HEK293 (cell line): ENCODE measurements at regions not wholly inside any gene's neighbourhood (a gene's known extent, or its start where the extent isn't known, plus 50 kb on each side); places are given as distances from the start of the nearest gene placed in this dataset.

Experiments used
- CTCF ChIA-PET: fragments of 350-600 bp; formaldehyde crosslinking; extraction: SDS; loops from one replicate; lab custom pipeline; 2021; ENCODE audit warnings: antibody characterized with exemption; lab: Yijun Ruan, JAX
- POLR2A ChIA-PET: fragments of 300-600 bp; formaldehyde crosslinking; extraction: SDS; loops from one replicate; lab custom pipeline; 2020; ENCODE audit warnings: antibody characterized with exemption, inconsistent platforms; lab: Yijun Ruan, JAX
- H3K27ac ChIP-seq: fragments of 200-500 bp; sonication (Bioruptor generic); 2 replicates; pipeline ENCODE4 v1.5.1; 2014; ENCODE audit warnings: low read depth, low read length, control low read depth, inconsistent platforms; ENCODE audit errors: extremely low read depth
- H3K36me3 ChIP-seq, 2 experiments: fragments of 200-500 bp in 1 of 2; sonication (Bioruptor generic) in 1 of 2; 1 replicate in 1 of 2; 2 replicates in 1 of 2; pipeline ENCODE4 v1.5.1; 2014 to 2017; ENCODE audit warnings: inconsistent platforms in 2 of 2, low read length in 2 of 2; ENCODE audit not compliant: control insufficient read depth in 2 of 2, insufficient read depth in 1 of 2
- H3K4me1 ChIP-seq: fragments of 200-500 bp; sonication (Bioruptor generic); 2 replicates; pipeline ENCODE4 v1.5.1; 2014; ENCODE audit warnings: mild to moderate bottlenecking, low read length, inconsistent platforms; ENCODE audit not compliant: control insufficient read depth, insufficient read depth
- H3K4me3 ChIP-seq: 2 replicates; pipeline ENCODE4 v1.5.1; 2011; ENCODE audit warnings: low read depth, mild to moderate bottlenecking, control low read depth, low read length, moderate library complexity
- H3K9me3 ChIP-seq: fragments of 200-500 bp; sonication (Bioruptor generic); 2 replicates; pipeline ENCODE4 v1.5.1; 2014; ENCODE audit warnings: low read depth, low read length, inconsistent platforms; ENCODE audit not compliant: control insufficient read depth, insufficient read depth
- KLF8 ChIP-seq: fragments of 450-650 bp; formaldehyde crosslinking; IDR thresholded peaks from 2 replicates; pipeline ENCODE4 v1.5.1; 2016; ENCODE audit warnings: missing biosample characterization, missing genetic modification characterization
- MYNN ChIP-seq: fragments of 450-650 bp; formaldehyde crosslinking; IDR thresholded peaks from 2 replicates; pipeline ENCODE4 v1.5.1; 2016; ENCODE audit warnings: missing biosample characterization, missing genetic modification characterization, borderline replicate concordance
- PRDM1 ChIP-seq: fragments of 450-650 bp; formaldehyde crosslinking; IDR thresholded peaks from 2 replicates; pipeline ENCODE4; 2016; ENCODE audit warnings: missing biosample characterization, missing genetic modification characterization
- PRDM6 ChIP-seq: fragments of 450-650 bp; formaldehyde crosslinking; IDR thresholded peaks from 2 replicates; pipeline ENCODE4 v1.5.1; 2017; ENCODE audit warnings: missing biosample characterization, missing genetic modification characterization
- ZBTB48 ChIP-seq: fragments of 450-650 bp; formaldehyde crosslinking; IDR thresholded peaks from 2 replicates; pipeline ENCODE4 v1.5.1; 2016; ENCODE audit warnings: missing biosample characterization, missing genetic modification characterization
- ZFP41 ChIP-seq: fragments of 450-650 bp; formaldehyde crosslinking; IDR thresholded peaks from 2 replicates; pipeline ENCODE4 v1.5.1; 2016; ENCODE audit warnings: missing biosample characterization, missing genetic modification characterization, borderline replicate concordance
- ZNF112 ChIP-seq: fragments of 450-650 bp; formaldehyde crosslinking; IDR thresholded peaks from 2 replicates; pipeline ENCODE4 v1.5.0; 2017; ENCODE audit warnings: missing biosample characterization, missing genetic modification characterization
- ZNF18 ChIP-seq: fragments of 450-650 bp; formaldehyde crosslinking; IDR thresholded peaks from 2 replicates; pipeline ENCODE4 v1.5.1; 2016; ENCODE audit warnings: missing biosample characterization, missing genetic modification characterization
- ZNF184 ChIP-seq: fragments of 450-650 bp; IDR thresholded peaks from 2 replicates; pipeline ENCODE4 v1.5.1; 2018; ENCODE audit warnings: missing biosample characterization, mild to moderate bottlenecking, missing genetic modification characterization
- ZNF274 ChIP-seq, 2 experiments: fragments of 200-500 bp in 1 of 2; fragments of 450-650 bp in 1 of 2; sonication (Bioruptor generic) in 1 of 2; formaldehyde crosslinking in 1 of 2; IDR thresholded peaks; 2 replicates each; pipeline versions ENCODE4 v1.5.1 to v1.6.1; 2014 to 2016; ENCODE audit warnings: borderline replicate concordance in 1 of 2, inconsistent platforms in 1 of 2, low read length in 1 of 2, missing biosample characterization in 1 of 2, missing genetic modification characterization in 1 of 2
- ZNF292 ChIP-seq: fragments of 450-650 bp; formaldehyde crosslinking; IDR thresholded peaks from 2 replicates; pipeline ENCODE4 v1.5.1; 2016; ENCODE audit warnings: low read depth, missing biosample characterization, missing genetic modification characterization, borderline replicate concordance
- ZNF398 ChIP-seq: fragments of 450-650 bp; formaldehyde crosslinking; IDR thresholded peaks from 2 replicates; pipeline ENCODE4 v1.5.1; 2017; ENCODE audit warnings: missing biosample characterization, missing genetic modification characterization
- ZNF433 ChIP-seq: fragments of 450-650 bp; formaldehyde crosslinking; IDR thresholded peaks from 2 replicates; pipeline ENCODE4 v1.5.1; 2016; ENCODE audit warnings: missing biosample characterization, missing genetic modification characterization, low read depth
- ZNF449 ChIP-seq: fragments of 450-650 bp; formaldehyde crosslinking; IDR thresholded peaks from 2 replicates; pipeline ENCODE4 v1.5.1; 2017; ENCODE audit warnings: missing biosample characterization, mild to moderate bottlenecking, missing genetic modification characterization, moderate library complexity
- ZNF560 ChIP-seq: fragments of 450-650 bp; formaldehyde crosslinking; IDR thresholded peaks from 2 replicates; pipeline ENCODE4 v1.5.1; 2017; ENCODE audit warnings: missing biosample characterization, missing genetic modification characterization, borderline replicate concordance
- ZNF704 ChIP-seq: fragments of 450-650 bp; formaldehyde crosslinking; IDR thresholded peaks from 2 replicates; pipeline ENCODE4 v1.5.1; 2016; ENCODE audit warnings: missing biosample characterization, missing genetic modification characterization
- ZNF843 ChIP-seq: fragments of 450-650 bp; formaldehyde crosslinking; IDR thresholded peaks from 2 replicates; pipeline ENCODE4 v1.5.1; 2016; ENCODE audit warnings: missing biosample characterization, missing genetic modification characterization
- ZSCAN23 ChIP-seq: fragments of 450-650 bp; formaldehyde crosslinking; IDR thresholded peaks from 2 replicates; pipeline ENCODE4 v1.5.1; 2016; ENCODE audit warnings: missing biosample characterization, missing genetic modification characterization
- ZSCAN4 ChIP-seq: fragments of 450-650 bp; formaldehyde crosslinking; IDR thresholded peaks from 2 replicates; pipeline ENCODE4 v1.5.1; 2017; ENCODE audit warnings: missing biosample characterization, missing genetic modification characterization

- POLR2A ChIA-PET = no interaction called here
- H3K27ac ChIP-seq = no peak overlapping the region
- no peak overlapping the region for H3K4me3 ChIP-seq
- no peaks in the 10 kb centered on the region for H3K36me3 ChIP-seq
- no peaks in the 10 kb centered on the region for H3K4me1 ChIP-seq
- CTCF ChIA-PET = no interaction called here
- TF ChIP-seq ZSCAN4 (no peak), PRDM1 (tag by site-specific recombination) (no peak), ZNF398 (tag by site-specific recombination) (no peak)
- no peaks in the 10 kb centered on the region for H3K9me3 ChIP-seq
Measured at GRCh38 chr3:5388091-5388490, 200.6 kb downstream of the EDEM1 start.

- H3K4me1 ChIP-seq = no peaks in the 10 kb centered on the region
- H3K27ac ChIP-seq = no peak overlapping the region
- TF ChIP-seq ZNF843 (no peak), ZNF292 (tag by site-specific recombination) (no peak), ZNF560 (no peak), MYNN (no peak), ZFP41 (tag by site-specific recombination) (no peak), ZNF449 (tag by site-specific recombination) (no peak), ZNF433 (no peak), ZNF112 (tag by site-specific recombination) (no peak), ZSCAN23 (tag by site-specific recombination) (no peak), ZNF18 (no peak), PRDM6 (tag by site-specific recombination) (no peak), ZNF704 (tag by site-specific recombination) (no peak), ZNF274 (IDR thresholded peaks at IDR 0.05; ENCODE audit: low read length) (no peak), ZNF274 (tag by site-specific recombination; IDR thresholded peaks at IDR 0.05; ENCODE audit: borderline replicate concordance) (no peak), KLF8 (tag by site-specific recombination) (no peak), ZBTB48 (no peak), ZNF184 (tag by site-specific recombination) (no peak)
- TF ChIP-seq, all 188 proteins: peak for 0
- Histone ChIP-seq H3K36me3 (no peaks in the 10 kb centered on the region), H3K4me3 (no peak overlapping the region), H3K9me3 (no peaks in the 10 kb centered on the region)
- ChIA-PET CTCF (interaction anchor here (0.7 kb wide), 1 partner anchor 136 kb away, joined by 3 read pairs; no protein-coding TSS in a partner anchor), POLR2A (no interaction called here)
Measured at GRCh38 chr3:5389057-5389456, 201.6 kb downstream of the EDEM1 start.
